NCI-H1930 (cell line): ENCODE measurements at regions not wholly inside any gene's neighbourhood (a gene's known extent, or its start where the extent isn't known, plus 50 kb on each side); places are given as distances from the start of the nearest gene placed in this dataset.

Source experiments
- DNase-seq, 2 experiments: peaks; one replicate each; lab custom pipeline; 2025; lab: John Stamatoyannopoulos, UW

DNA sequence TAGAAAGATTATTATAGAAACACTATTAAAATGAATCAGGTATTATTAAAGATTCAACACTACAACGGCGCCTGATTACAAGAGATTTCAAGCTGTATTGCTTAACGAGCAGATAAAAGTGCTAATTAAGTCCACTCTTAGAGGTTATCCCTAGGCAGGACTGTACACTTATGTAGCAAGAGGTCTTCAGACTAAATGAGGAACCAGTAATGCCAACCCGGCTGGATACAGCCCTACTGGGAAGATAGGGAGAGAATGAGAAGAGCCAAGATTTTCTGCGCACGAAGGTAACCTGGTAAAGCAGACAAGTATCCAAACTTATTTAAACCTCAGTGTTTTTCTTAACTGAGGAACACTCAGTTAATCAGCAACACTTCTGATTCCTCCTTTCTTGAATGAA lies 115.7 kb upstream of the HIVEP3 start:
- no peak for DNase-seq

DNA sequence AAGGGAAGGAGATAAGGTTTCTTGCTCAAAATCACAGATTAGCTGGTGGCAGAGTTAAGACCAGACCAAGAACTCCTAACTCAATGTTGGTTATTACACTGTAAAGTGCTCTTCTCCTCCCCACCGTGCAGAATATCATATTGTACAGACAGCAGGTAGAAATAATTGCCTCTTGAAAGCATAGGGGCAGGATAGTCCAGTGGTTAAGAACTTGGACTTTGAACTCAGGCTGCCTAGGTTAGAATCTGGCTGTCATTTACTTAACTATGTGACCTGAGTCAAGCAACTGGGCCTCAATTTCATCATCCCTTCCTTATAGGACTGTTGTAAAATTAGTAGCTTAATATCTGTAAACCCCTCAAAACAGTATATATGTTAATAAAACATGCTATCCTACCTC lies 114.9 kb upstream of the HIVEP3 start:
- no peak for DNase-seq

DNA sequence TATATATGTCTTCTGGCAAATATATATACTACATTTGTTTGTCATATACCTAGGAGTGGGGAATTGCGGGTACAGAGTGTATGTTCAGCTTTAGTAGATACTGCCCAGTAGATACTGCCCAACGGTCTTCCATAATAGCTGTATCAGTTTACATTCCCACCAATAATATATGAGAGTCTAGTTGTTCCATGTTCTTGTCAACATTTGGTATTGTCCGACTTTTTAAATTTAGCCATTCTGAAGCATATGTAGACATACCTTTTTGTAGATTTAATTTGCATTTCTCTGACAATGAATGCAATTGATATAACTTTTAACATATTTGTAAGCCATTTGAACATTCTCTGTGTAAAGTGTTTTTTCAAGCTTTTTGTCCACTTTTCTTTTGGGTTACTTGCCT lies 99.0 kb upstream of the HIVEP3 start:
- DNase-seq: no peak

DNA sequence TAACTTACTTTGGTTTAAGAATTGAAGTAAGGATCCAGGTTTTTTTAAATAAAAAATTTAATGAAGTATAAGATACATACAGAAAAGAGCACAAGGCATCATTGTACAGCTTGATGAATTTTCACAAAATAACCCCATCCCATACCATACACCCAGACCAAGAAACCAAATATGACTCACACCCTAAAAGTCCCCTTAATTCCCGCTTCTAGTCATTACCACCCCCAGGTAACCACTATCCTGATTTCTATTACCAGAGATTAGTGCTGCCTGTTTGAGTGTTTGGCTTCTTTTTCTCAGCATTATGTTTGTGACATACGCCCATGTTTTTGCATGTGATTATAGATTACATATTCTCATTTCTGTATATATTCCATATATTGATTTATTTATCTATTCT lies 98.5 kb upstream of the HIVEP3 start:
- no peak for DNase-seq

DNA sequence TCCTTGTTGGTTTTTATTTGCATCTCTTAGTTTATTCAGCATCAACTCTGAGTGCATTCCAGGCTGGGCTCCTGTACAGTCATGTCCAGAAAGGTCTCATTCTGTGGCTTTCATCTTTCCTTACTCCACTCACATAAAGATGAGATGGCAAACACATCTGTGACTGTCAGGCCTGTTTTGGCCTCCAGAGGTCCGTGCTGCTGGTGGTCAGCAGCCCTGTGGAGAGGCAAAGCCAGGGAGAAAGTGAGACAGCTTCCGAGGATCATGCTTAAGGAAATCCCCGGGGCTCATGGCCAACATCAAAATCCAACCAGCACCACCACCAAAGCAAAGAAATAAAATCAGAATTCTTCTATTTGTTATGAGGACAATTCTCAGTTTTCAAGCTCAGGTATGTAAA lies 96.1 kb upstream of the HIVEP3 start:
- no peak for DNase-seq

DNA sequence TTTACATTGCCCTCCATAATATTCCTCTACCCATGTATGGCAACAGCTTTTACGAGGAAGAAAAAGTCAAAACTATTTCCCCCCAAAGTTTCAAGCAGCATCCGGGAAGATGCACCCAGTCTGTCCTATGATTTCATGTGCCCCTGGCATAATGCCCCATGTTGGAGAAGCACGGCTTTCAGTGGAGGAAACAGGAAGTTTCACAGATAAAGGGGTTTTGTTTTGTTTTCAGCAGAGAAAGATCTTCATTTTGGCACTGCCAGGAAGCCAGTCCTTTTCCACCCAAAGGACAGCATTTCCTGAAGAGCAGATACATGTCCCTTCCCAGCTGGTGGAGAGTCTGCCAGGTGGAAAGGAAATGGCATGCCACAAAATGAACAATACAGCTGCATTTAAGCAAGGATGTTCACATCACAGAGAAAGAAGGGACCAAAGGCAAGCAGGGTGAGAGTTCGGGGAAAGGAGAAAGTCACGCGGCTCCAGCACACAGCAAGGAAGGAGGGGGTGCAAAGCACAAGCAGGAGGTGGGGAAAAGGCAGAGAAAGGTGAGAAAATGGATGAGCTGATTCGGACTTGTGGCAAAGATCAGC lies 95.3 kb upstream of the HIVEP3 start:
- DNase-seq: no peak

DNA sequence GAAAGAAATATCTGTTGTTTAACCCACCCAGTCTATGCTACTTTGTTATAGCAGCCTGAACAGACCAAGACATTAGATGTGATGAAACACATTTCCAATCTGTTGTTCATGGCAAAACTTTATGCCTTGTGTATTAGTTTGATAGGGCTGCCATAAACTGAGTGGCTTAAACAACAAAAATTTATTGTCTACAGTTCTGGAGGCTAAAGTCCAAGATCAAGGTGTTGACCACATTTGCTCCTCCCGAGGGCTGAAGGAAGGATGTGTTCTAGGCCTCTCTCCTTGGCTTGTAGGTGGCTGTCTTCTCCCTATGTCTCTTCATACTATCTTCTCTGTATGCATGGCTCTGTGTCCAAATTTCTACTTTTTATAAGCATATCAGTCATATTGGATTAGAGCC lies 94.1 kb upstream of the HIVEP3 start:
- no peak for DNase-seq

DNA sequence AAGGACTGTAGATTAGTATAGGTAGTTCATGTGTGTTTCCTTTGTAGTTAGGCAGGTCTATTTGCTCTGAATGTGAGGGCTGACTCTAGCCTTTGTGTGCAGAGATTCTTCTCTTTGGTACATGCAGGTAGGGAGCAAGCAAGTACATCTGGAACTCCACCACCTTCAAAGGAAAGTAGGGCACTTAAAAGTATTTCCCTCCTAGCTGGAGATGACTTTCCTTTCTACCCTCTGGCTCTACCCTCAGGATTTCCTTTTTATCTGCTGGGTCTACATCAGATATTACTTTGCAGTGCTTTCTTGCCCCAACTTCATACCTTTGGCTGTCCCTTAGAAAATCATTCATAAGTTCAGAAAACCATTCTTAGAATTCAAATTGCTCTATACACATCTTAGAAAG lies 91.7 kb upstream of the HIVEP3 start:
- DNase-seq: no peak

DNA sequence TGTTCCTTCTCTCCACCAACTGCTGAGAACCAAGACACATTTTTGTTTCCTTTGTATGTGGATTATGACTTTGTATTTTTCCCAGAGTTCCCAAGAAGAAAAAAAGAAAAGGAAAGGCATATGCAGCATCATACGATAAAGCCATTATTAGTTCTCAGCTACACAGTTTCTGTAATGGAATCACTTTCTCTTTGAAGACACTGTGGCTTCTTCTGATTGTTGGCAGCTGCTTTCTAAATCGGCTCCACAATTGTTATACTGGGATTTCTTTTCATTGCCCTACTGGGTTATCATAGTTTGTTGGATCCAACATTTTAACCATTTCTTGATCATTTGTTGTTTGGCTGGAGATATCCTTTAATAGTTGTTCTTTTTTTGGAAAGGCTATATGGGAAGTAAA lies 89.5 kb upstream of the HIVEP3 start:
- no peak for DNase-seq

DNA sequence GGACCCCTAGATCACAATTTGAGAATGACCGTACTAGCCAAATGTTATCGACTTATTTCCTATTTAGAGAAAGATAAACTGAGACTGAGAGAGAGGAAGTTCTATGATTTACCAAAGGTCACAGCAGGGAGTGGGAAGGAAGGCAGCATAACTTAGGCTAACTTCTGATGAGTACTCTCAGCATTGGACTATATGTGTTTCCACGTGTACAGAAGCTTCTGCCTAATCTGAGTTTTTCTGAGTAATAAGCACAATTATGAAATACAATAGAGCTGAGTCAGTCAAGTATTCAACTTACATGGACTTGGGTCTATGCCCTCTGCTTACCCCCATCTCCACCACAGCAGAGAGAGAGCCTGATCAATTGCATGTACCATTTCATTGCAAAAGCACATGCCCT lies 88.1 kb upstream of the HIVEP3 start:
- no peak for DNase-seq

DNA sequence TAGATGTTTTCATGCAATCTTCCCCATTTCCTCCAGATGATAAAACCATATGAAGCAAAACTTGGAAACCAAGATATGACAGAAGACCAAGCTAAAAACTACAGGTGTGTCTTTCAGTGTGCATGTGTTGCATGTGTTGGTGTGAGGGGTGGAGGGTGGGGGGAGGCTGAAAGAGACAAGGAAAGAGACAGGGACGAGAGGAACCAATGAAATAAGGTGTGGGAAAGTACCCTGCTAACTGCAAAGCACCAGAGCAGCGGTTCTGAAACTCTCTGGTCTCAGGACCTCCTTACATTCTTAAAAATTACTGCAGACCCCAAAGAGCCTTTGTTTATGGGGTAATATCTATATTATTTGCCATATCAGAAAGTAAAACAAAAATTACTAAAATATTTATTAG lies 87.4 kb upstream of the HIVEP3 start:
- no peak for DNase-seq

DNA sequence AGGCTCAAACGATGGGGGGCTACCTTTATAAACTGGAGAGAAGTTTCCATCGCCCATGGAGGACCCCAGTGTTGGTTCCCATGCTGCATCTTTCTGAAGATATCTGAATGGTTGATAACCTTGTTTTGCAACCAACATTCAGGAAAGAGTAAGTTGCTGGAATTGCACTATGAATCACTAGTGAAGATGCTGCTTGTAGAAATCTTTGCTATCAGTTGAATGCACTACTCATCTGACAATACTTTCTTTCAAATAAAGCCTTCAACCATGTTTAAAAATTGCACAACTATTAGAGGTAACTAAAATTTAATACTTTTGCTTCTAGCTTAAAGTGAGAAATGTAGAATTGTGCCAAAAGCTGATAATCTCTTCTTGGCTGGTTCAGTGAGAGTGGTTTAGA lies 86.8 kb upstream of the HIVEP3 start:
- no peak for DNase-seq

DNA sequence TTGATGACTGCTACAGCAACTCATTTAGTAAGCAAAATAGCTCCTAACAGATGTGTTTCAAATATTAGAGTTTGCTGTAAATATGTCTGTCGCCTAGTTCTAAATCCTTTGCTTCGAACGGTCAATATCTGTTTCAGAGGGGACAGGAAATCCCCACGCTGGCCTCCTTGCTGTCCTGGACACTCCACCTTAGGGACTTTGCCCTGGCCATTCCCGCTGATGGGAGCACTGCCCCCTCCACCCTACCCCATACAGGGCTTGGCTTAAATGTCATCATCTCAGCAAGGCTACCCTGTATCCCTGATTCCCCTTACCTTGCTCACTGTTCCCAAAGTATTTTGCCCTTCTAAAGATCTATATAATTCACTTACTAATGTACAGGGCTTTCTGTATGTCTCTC lies 86.1 kb upstream of the HIVEP3 start:
- no peak for DNase-seq

DNA sequence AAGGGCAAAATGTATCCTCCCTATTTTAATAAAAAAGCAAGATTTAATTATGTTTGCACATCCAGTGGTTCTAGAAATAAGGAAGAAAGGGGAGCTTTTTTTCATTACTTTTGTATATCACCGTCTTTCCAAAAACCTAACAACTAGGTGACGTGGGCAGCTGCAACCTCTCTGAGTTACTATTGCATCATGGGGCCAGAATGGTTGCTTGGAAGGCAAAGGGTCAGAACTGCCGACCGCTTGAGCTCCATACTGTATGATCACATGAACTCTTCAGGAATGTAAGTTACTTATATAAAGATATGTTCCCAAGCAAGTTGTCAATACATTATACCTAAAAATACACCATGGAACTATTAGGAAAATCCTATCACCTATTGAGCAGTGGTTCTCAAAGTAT lies 85.6 kb upstream of the HIVEP3 start:
- no peak for DNase-seq

DNA sequence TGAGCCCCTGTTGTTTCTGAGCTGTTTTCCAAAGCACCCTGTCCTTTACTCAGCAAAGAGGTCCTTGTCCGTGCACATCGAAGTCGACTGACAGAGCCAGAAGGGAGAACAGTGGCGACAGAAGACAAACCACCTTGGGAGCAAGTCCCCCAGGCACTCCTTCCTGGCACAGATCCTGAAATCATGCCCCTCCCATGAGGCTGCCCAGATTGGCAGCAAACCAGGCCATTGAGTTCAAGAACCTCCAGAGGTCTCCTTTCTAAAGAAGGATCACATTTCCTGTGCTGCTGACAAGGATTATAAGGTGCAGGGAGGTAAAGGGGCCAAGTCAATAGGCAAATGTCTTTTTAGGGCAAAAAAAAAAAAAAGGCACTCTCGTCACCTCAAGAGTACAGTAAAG lies 84.7 kb upstream of the HIVEP3 start:
- DNase-seq: no peak

DNA sequence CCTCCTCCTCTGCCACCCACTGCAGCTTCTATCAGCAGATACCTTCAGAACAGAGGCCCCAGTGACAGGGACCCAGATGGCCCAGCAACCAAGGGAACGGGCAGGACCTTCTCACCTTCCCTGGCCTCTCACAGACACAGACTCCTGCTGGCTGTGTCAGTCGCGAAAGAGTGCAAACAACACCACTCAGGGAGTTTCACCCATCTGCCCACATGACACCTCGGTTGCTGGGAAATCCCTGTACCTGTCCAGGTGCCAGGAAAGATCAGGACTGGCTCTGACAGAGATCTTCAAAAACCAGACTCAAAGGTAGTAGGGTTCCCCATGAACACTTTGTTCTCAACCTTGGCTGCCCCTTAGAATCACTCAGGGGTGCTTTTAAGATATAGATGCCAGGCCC lies 83.5 kb upstream of the HIVEP3 start:
- DNase-seq: no peak

DNA sequence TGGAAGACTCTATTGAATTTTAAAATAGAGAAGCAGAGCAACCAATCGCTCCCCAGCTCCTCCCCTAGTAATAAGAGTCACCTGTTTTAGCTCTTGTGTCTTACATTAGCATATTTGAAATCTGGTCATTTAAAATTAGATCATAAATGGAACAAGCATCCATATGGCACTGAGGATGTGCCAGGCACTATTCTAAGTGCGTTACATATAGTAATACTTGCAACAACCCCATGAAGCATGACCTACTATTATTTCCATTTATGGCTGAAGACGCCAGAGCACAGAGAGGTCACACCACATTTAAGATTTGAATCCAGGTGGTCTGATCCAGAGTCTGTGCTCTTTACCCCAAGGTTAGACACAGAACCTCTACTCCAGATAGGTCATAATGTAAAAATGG lies 82.0 kb upstream of the HIVEP3 start:
- no peak for DNase-seq

DNA sequence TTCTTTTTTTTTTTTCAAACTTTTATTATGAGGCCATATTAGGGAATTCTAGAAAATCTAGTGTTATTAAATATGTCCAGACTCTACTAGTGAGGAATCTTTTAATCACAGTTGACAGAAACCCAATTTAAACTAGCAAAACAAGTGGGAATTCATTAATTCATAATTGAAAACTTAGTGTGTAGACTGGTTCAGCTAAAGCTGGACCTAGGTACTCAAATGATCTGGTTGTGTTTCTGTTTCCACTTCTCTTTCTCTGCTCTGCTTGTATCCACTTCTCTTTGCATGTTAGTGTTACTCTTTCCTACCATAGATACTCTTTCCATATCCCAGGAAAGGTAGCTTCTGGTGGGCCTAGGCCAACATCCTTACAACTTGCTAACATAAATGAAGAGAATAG lies 81.2 kb upstream of the HIVEP3 start:
- no peak for DNase-seq

DNA sequence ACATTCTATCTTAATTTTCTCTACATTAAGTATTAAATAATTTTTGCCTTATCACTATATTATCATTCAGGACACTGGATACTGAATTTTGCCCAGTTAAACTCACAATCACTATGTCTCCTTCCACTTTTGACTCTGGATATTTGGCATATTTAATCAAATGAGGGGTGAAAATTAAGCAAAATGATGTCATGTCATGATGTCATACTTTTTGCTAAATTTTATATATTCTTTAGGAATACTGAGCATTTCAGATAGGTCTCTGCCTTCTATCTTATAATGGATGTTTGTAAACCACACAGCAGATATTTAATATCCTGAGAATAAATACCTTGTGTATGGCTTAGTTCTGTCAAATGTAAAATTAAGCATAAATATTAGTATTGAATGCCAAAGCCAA lies 79.5 kb upstream of the HIVEP3 start:
- DNase-seq: no peak

DNA sequence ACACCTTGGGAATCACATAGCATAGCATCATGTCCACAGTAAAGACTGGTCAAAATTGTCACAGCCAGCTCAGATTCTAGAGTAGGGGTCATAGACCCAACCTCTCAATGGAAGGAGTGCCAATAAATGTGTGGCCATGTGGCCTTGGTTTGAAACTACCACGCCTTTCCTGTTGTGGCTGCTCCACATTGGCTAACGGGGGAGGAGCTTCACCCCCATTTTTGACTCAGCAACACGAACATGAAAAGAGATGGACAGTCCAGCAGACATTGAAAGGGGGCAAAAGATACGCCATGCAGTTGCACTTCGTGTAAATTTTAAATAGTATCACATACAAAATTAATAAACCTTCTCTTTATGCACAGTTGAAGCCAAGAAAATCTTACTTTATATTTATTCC lies 78.4 kb upstream of the HIVEP3 start:
- no peak for DNase-seq

DNA sequence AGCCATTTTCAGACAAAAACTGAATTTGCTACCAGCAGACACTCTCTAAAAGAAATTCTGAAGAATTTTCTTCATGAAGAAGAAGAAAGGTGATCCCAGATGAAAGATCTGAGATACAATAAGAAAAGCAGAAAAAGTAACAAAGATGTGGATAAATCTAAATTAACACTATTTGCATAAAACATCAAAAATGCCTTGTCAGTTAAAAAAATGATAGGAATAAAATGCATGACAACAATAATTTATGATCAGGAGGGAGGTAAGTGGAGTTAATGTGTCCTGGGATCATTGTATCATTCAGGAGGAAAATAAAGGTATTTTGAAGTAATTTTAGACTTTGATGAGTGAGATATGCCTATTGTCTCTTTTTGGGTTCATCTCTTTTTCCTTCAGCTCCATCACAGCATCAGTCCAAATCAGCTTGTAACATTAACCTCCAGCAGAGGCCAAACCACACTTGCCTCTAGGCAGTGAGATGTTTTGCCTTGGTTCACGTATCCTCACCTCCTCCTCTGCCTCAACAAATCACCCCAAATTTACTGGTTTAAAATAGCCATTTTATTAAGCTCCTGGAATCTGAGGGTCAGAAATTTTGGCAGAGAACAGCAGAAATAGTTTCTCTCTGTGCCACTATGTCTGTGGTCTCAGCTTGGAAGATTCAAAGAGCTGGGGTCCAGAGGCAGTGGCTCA lies 76.9 kb upstream of the HIVEP3 start:
- no peak for DNase-seq

DNA sequence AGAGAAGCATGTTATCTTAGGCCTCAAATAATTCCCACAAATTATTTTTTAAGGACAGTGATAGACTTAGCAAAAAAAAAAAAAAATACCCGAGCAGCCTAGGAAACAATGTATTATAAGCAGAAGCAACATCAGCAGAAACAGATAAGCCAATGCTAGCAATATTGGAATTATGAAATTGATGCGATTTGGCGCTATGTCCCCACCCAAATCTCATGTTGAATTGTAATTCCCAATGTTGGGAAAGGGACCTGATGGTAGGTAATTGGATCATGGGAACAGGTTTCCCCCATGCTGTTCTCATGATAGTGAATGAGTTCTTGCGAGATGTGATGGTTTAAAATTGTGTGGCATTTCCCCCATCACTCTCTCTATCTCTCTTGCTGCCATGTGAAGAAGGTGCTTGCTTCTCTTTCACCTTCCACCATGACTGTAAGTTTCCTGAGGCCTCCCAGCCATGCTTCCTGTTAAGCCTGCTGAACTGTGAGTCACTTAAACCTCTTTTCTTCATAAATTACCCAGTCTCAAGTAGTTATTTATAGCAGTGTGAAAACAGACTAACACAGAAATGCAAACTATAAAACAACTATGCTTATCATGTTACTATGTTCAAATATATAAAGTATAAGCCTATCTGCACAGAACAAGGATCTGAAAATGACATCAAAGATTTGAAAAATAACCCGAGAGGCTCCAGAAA lies 75.6 kb upstream of the HIVEP3 start:
- DNase-seq: no peak

DNA sequence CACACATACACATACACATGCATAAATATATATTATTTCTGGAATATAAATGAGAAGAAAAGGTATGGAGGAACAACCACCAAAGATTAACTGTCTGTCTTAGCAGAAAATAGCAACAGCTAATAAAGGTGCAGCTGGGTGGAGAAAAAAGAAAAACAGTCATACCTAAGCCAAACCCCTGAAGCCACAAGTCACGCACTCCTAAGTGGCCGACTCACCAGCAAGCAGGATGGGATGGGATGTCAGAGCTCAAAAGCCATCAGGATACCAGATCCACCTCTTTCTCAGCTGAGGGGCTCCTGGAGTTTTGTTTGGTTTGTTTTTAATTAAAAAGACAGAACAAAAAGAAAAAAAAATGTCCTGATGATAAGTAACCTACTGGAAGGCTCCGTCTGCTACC lies 64.7 kb upstream of the HIVEP3 start:
- DNase-seq: no peak

DNA sequence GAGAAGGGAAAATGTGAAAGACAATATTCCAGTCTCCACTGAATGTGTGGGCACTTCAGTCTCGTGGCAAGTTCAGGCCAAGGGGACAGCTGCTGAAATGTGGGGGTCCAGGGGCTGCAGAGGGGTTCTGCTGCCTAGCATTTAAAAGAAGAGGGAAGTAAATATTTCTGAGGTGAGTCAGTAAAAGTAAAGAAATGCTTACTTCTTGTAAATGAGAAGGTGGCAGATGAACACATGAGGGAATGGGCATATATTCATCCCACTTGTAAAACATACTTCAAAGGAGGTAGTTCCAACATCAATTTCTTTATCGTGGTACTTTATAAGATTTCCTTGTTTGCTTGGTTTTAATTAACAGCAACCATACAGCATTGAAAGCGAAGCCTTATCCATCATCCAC lies 63.1 kb upstream of the HIVEP3 start:
- DNase-seq: no peak
